ENCODE measurements at regions not wholly inside any gene's neighbourhood (a gene's known extent, or its start where the extent isn't known, plus 50 kb on each side); places are given as distances from the start of the nearest gene placed in this dataset.
"Not testable (repeated sequence)": the region's sequence is repeated elsewhere in the genome, so short reads cannot be mapped to it uniquely, and the experiment has no call there.

- Mint-ChIP-seq H3K27ac (no peak overlapping the region), H3K4me3 (no peak overlapping the region), H3K9me3 (peaks cover 25% of the 10 kb centered on the region), H3K36me3 (ENCODE audit: low read depth) (no peaks in the 10 kb centered on the region), H3K27me3 (no peaks in the 10 kb centered on the region), H3K4me1 (ENCODE audit: low read depth) (no peaks in the 10 kb centered on the region)
- intact Hi-C loops (cut with micrococcal nuclease) = no loop called here
These were observed 1102.8 kb upstream of the SEL1L start for GRCh38 chr14:82636426-82636825.

- Mint-ChIP-seq H3K27ac (no peak overlapping the region), H3K9me3 (peaks cover 8% of the 10 kb centered on the region), H3K4me3 (no peak overlapping the region), H3K36me3 (ENCODE audit: low read depth) (no peaks in the 10 kb centered on the region), H3K27me3 (no peaks in the 10 kb centered on the region), H3K4me1 (ENCODE audit: low read depth) (no peaks in the 10 kb centered on the region)
- intact Hi-C loops (cut with micrococcal nuclease) = no loop called here
These were observed 1107.4 kb upstream of the SEL1L start for GRCh38 chr14:82641050-82641540.

- H3K4me3 Mint-ChIP-seq = peak overlapping the region; percentile 0
- H3K27ac Mint-ChIP-seq = no peak overlapping the region
- no peaks in the 10 kb centered on the region for H3K9me3 Mint-ChIP-seq
- no peaks in the 10 kb centered on the region for H3K27me3 Mint-ChIP-seq
- H3K4me1 Mint-ChIP-seq (ENCODE audit: low read depth) = no peaks in the 10 kb centered on the region
- intact Hi-C loops (cut with micrococcal nuclease) = no loop called here
- H3K36me3 Mint-ChIP-seq (ENCODE audit: low read depth) = no peaks in the 10 kb centered on the region
These were observed 1108.8 kb upstream of the SEL1L start for GRCh38 chr14:82642425-82642824.

GRCh38 chr14:82647088-82647810, 1113.6 kb upstream of the SEL1L start:
- H3K36me3 Mint-ChIP-seq (ENCODE audit: low read depth) = no peaks in the 10 kb centered on the region
- no peaks in the 10 kb centered on the region for H3K4me1 Mint-ChIP-seq (ENCODE audit: low read depth)
- intact Hi-C loops (cut with micrococcal nuclease) = no loop called here
- peaks cover 8% of the 10 kb centered on the region for H3K9me3 Mint-ChIP-seq
- no peak overlapping the region for H3K4me3 Mint-ChIP-seq
- no peaks in the 10 kb centered on the region for H3K27me3 Mint-ChIP-seq
- no peak overlapping the region for H3K27ac Mint-ChIP-seq

GRCh38 chr14:82655770-82656169, 1122.1 kb upstream of the SEL1L start:
- Mint-ChIP-seq H3K9me3 (peaks cover 14% of the 10 kb centered on the region), H3K27me3 (no peaks in the 10 kb centered on the region), H3K36me3 (ENCODE audit: low read depth) (no peaks in the 10 kb centered on the region), H3K4me3 (no peak overlapping the region), H3K27ac (no peak overlapping the region), H3K4me1 (ENCODE audit: low read depth) (no peaks in the 10 kb centered on the region)
- intact Hi-C loops (cut with micrococcal nuclease) = no loop called here

- no peak overlapping the region for H3K4me3 Mint-ChIP-seq
- intact Hi-C loops (cut with micrococcal nuclease) = no loop called here
These were observed 1123.6 kb upstream of the SEL1L start for GRCh38 chr14:82657186-82657675.

GRCh38 chr14:82661258-82661657, 1127.6 kb upstream of the SEL1L start:
- H3K27me3 Mint-ChIP-seq = no peaks in the 10 kb centered on the region

More at GRCh38 chr14:82657186-82657675, 1123.6 kb upstream of the SEL1L start:
- Mint-ChIP-seq H3K4me1 (ENCODE audit: low read depth) (no peaks in the 10 kb centered on the region), H3K27ac (no peak overlapping the region), H3K27me3 (no peaks in the 10 kb centered on the region), H3K36me3 (ENCODE audit: low read depth) (no peaks in the 10 kb centered on the region), H3K9me3 (peaks cover 6% of the 10 kb centered on the region)

GRCh38 chr14:82667006-82667405, 1133.4 kb upstream of the SEL1L start:
- Mint-ChIP-seq H3K9me3 (no peaks in the 10 kb centered on the region), H3K36me3 (ENCODE audit: low read depth) (no peaks in the 10 kb centered on the region), H3K27me3 (no peaks in the 10 kb centered on the region), H3K4me3 (no peak overlapping the region), H3K4me1 (ENCODE audit: low read depth) (no peaks in the 10 kb centered on the region), H3K27ac (no peak overlapping the region)
- intact Hi-C loops (cut with micrococcal nuclease) = no loop called here

More at GRCh38 chr14:82661258-82661657, 1127.6 kb upstream of the SEL1L start:
- no peaks in the 10 kb centered on the region for H3K9me3 Mint-ChIP-seq
- H3K4me3 Mint-ChIP-seq = no peak overlapping the region
- no peaks in the 10 kb centered on the region for H3K36me3 Mint-ChIP-seq (ENCODE audit: low read depth)
- intact Hi-C loops (cut with micrococcal nuclease) = no loop called here
- no peak overlapping the region for H3K27ac Mint-ChIP-seq
- H3K4me1 Mint-ChIP-seq (ENCODE audit: low read depth) = no peaks in the 10 kb centered on the region

- Mint-ChIP-seq H3K4me1 (ENCODE audit: low read depth) (no peaks in the 10 kb centered on the region), H3K36me3 (ENCODE audit: low read depth) (no peaks in the 10 kb centered on the region), H3K9me3 (no peaks in the 10 kb centered on the region), H3K27me3 (no peaks in the 10 kb centered on the region), H3K4me3 (no peak overlapping the region), H3K27ac (no peak overlapping the region)
- intact Hi-C loops (cut with micrococcal nuclease) = no loop called here
These were observed 1133.8 kb upstream of the SEL1L start for GRCh38 chr14:82667501-82667900.

- intact Hi-C loops (cut with micrococcal nuclease) = no loop called here
- Mint-ChIP-seq H3K27ac (no peak overlapping the region), H3K9me3 (no peaks in the 10 kb centered on the region), H3K36me3 (ENCODE audit: low read depth) (no peaks in the 10 kb centered on the region), H3K4me1 (ENCODE audit: low read depth) (no peaks in the 10 kb centered on the region), H3K27me3 (no peaks in the 10 kb centered on the region), H3K4me3 (no peak overlapping the region)
These were observed 1142.8 kb upstream of the SEL1L start for GRCh38 chr14:82676403-82676802.

GRCh38 chr14:82689948-82690347, 1156.3 kb upstream of the SEL1L start:
- Mint-ChIP-seq H3K4me3 (no peak overlapping the region), H3K27me3 (no peaks in the 10 kb centered on the region), H3K9me3 (no peaks in the 10 kb centered on the region), H3K27ac (no peak overlapping the region), H3K36me3 (ENCODE audit: low read depth) (no peaks in the 10 kb centered on the region), H3K4me1 (ENCODE audit: low read depth) (no peaks in the 10 kb centered on the region)
- intact Hi-C loops (cut with micrococcal nuclease) = no loop called here

- H3K4me1 Mint-ChIP-seq (ENCODE audit: low read depth) = not testable (repeated sequence)
These were observed 1157.5 kb upstream of the SEL1L start for GRCh38 chr14:82691191-82691590.

GRCh38 chr14:82694820-82695219, 1161.2 kb upstream of the SEL1L start:
- H3K27me3 Mint-ChIP-seq = no peaks in the 10 kb centered on the region
- no peaks in the 10 kb centered on the region for H3K4me1 Mint-ChIP-seq (ENCODE audit: low read depth)
- H3K36me3 Mint-ChIP-seq (ENCODE audit: low read depth) = no peaks in the 10 kb centered on the region
- no peaks in the 10 kb centered on the region for H3K9me3 Mint-ChIP-seq
- no peak overlapping the region for H3K4me3 Mint-ChIP-seq
- intact Hi-C loops (cut with micrococcal nuclease) = no loop called here
- no peak overlapping the region for H3K27ac Mint-ChIP-seq

More at GRCh38 chr14:82691191-82691590, 1157.5 kb upstream of the SEL1L start:
- H3K36me3 Mint-ChIP-seq (ENCODE audit: low read depth); intact Hi-C loops (cut with micrococcal nuclease); H3K9me3 Mint-ChIP-seq; H3K27ac Mint-ChIP-seq; H3K4me3 Mint-ChIP-seq; H3K27me3 Mint-ChIP-seq: not testable (repeated sequence)

GRCh38 chr14:82704218-82704617, 1170.6 kb upstream of the SEL1L start:
- intact Hi-C loops (cut with micrococcal nuclease) = loop anchor here (10.0 kb wide), 1 partner anchor 989 kb away; no protein-coding TSS in a partner anchor
- Mint-ChIP-seq H3K27me3 (no peaks in the 10 kb centered on the region), H3K36me3 (ENCODE audit: low read depth) (no peaks in the 10 kb centered on the region), H3K4me3 (no peak overlapping the region), H3K4me1 (ENCODE audit: low read depth) (no peaks in the 10 kb centered on the region), H3K9me3 (no peaks in the 10 kb centered on the region), H3K27ac (no peak overlapping the region)
